ENCODE measurements at regions not wholly inside any gene's neighbourhood (a gene's known extent, or its start where the extent isn't known, plus 50 kb on each side); places are given as distances from the start of the nearest gene placed in this dataset. TPM values are rescaled to one million over a fixed set of nuclear protein-coding genes. Genes with fewer than 3 reads are reported as not detected.

DNA sequence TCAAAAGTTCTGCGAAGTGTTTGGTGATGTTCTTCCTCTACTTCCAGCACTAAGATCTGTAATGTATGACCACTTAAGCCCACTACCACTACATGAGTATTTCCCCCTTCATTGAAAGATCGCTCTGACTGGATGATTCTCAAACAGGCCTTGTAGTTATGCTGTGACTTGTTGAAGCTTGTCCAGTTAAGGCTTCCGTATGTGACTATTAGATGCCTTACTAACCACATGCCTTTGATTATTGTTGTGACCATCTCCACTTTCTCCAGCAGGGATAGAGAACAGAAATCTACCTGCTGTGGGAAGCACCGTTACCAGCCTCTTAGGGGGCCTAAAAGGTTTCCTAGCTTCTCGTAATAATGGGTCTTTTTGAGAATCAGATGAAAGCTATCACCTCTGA is 81.1 kb downstream of the NOC3L start:
- H3K9me3 ChIP-seq (ENCODE audit: low read length): no peaks in the 10 kb centered on the region
- no TSS peak for BruUV-seq (replicated peaks)
- H3K36me3 ChIP-seq (ENCODE audit: insufficient read depth, low read length): no peaks in the 10 kb centered on the region
- no peak overlapping the region for H2AFZ ChIP-seq (ENCODE audit: low read length)
- H3K4me2 ChIP-seq (ENCODE audit: low read length): no peak overlapping the region
- POLR2A ChIA-PET: no interaction called here
- no peaks in the 10 kb centered on the region for H3K79me2 ChIP-seq (ENCODE audit: insufficient read depth, low read depth, low read length)
- H3K9me2 ChIP-seq (ENCODE audit: insufficient read depth, low read length): no peaks in the 10 kb centered on the region
- H3K4me1 ChIP-seq (ENCODE audit: insufficient read depth, low read length, poor library complexity, severe bottlenecking): no peaks in the 10 kb centered on the region
- no peak overlapping the region for H3K27ac ChIP-seq (ENCODE audit: low read depth, low read length, poor library complexity, severe bottlenecking)
- no peak overlapping the region for H3K4me3 ChIP-seq (ENCODE audit: low read depth, low read length, poor library complexity, severe bottlenecking)
- intact Hi-C loops (cut with micrococcal nuclease; ENCODE audit: unreplicated experiment): no loop called here
- CTCF ChIA-PET (ENCODE audit: unreplicated experiment): no interaction called here
- DNase-seq (ENCODE audit: low spot score): no peak
- no peaks in the 10 kb centered on the region for H4K20me1 ChIP-seq (ENCODE audit: insufficient read depth, low read length)
- TF ChIP-seq, protein P1, sequence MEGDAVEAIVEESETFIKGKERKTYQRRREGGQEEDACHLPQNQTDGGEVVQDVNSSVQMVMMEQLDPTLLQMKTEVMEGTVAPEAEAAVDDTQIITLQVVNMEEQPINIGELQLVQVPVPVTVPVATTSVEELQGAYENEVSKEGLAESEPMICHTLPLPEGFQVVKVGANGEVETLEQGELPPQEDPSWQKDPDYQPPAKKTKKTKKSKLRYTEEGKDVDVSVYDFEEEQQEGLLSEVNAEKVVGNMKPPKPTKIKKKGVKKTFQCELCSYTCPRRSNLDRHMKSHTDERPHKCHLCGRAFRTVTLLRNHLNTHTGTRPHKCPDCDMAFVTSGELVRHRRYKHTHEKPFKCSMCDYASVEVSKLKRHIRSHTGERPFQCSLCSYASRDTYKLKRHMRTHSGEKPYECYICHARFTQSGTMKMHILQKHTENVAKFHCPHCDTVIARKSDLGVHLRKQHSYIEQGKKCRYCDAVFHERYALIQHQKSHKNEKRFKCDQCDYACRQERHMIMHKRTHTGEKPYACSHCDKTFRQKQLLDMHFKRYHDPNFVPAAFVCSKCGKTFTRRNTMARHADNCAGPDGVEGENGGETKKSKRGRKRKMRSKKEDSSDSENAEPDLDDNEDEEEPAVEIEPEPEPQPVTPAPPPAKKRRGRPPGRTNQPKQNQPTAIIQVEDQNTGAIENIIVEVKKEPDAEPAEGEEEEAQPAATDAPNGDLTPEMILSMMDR (conservative IDR thresholded peaks at IDR 0.05; ENCODE audit: low read length): no peak
- TF ChIP-seq EZH2phosphoT487 (IDR thresholded peaks at IDR 0.05; ENCODE audit: borderline replicate concordance, low read depth, low read length): no peak

GRCh38 chr10:94282369-94282768 is 80.4 kb downstream of the NOC3L start:
- Histone ChIP-seq H3K4me2 (ENCODE audit: low read length) (no peak overlapping the region), H3K79me2 (ENCODE audit: insufficient read depth, low read depth, low read length) (no peaks in the 10 kb centered on the region), H3K36me3 (ENCODE audit: insufficient read depth, low read length) (no peaks in the 10 kb centered on the region), H3K9me2 (ENCODE audit: insufficient read depth, low read length) (no peaks in the 10 kb centered on the region), H2AFZ (ENCODE audit: low read length) (no peak overlapping the region), H3K27ac (ENCODE audit: low read depth, low read length, poor library complexity, severe bottlenecking) (no peak overlapping the region), H4K20me1 (ENCODE audit: insufficient read depth, low read length) (no peaks in the 10 kb centered on the region), H3K9me3 (ENCODE audit: low read length) (no peaks in the 10 kb centered on the region), H3K4me1 (ENCODE audit: insufficient read depth, low read length, poor library complexity, severe bottlenecking) (no peaks in the 10 kb centered on the region), H3K4me3 (ENCODE audit: low read depth, low read length, poor library complexity, severe bottlenecking) (no peak overlapping the region)
- intact Hi-C loops (cut with micrococcal nuclease; ENCODE audit: unreplicated experiment): no loop called here
- ChIA-PET CTCF (ENCODE audit: unreplicated experiment) (no interaction called here), POLR2A (no interaction called here)
- TF ChIP-seq, protein P1 (conservative IDR thresholded peaks at IDR 0.05; ENCODE audit: low read length): no peak
- no peak for TF ChIP-seq EZH2phosphoT487 (IDR thresholded peaks at IDR 0.05; ENCODE audit: borderline replicate concordance, low read depth, low read length)
- DNase-seq (ENCODE audit: low spot score): no peak
- no TSS peak for BruUV-seq (replicated peaks)

Small RNAs in the stretch of these regions (small RNA-seq; reads per million reads assigned to genes)
- gene RNU6-657P: not detected
